GM23338 (cell line): ENCODE measurements at regions not wholly inside any gene's neighbourhood (a gene's known extent, or its start where the extent isn't known, plus 50 kb on each side); places are given as distances from the start of the nearest gene placed in this dataset.
A peak's percentile ranks its signal among the peaks of the same experiment; 100 is the strongest.

Source experiments
- ATAC-seq: fragments of 200-7000 bp; cut with Tn5 transposase; 3 replicates; pipeline ENCODE4 v1.9.1; 2020
- DNase-seq: peaks from one replicate; pipeline ENCODE4 v3.0.0-alpha.2; 2015; ENCODE audit warnings: low spot score
- H2AFZ ChIP-seq: fragments of 200-600 bp; sonication (generic); 2 replicates; pipeline ENCODE4 v1.8.0; 2016; ENCODE audit warnings: antibody characterized with exemption, mild to moderate bottlenecking, moderate library complexity
- H3F3A ChIP-seq: fragments of 200-600 bp; sonication (generic); replicated peaks from 2 replicates; pipeline ENCODE4 v1.8.0; 2017; ENCODE audit warnings: antibody characterized with exemption, mixed run types, low read depth
- H3K27ac ChIP-seq: fragments of 200-600 bp; sonication (generic); 2 replicates; pipeline ENCODE4 v1.6.1; 2016; ENCODE audit warnings: low read depth
- H3K27me3 ChIP-seq: fragments of 200-600 bp; sonication (generic); 2 replicates; pipeline ENCODE4 v1.8.0; 2016; ENCODE audit warnings: mild to moderate bottlenecking, mixed run types, moderate library complexity; ENCODE audit not compliant: insufficient read depth
- H3K36me3 ChIP-seq: fragments of 200-600 bp; sonication (generic); 2 replicates; pipeline ENCODE4 v1.8.0; 2016; ENCODE audit warnings: mild to moderate bottlenecking; ENCODE audit not compliant: insufficient read depth
- H3K4me1 ChIP-seq: fragments of 200-600 bp; sonication (generic); 2 replicates; pipeline ENCODE4 v1.8.0; 2016; ENCODE audit warnings: mild to moderate bottlenecking, moderate library complexity; ENCODE audit not compliant: insufficient read depth
- H3K4me2 ChIP-seq: fragments of 200-600 bp; sonication (generic); 2 replicates; pipeline ENCODE4 v1.7.1; 2017; ENCODE audit warnings: mixed run types
- H3K4me3 ChIP-seq: fragments of 200-600 bp; sonication (generic); 2 replicates; pipeline ENCODE4 v1.6.1; 2016; ENCODE audit warnings: mixed run types
- H3K79me2 ChIP-seq: fragments of 200-600 bp; sonication (generic); replicated peaks from 2 replicates; pipeline ENCODE4 v1.8.0; 2017; ENCODE audit warnings: mild to moderate bottlenecking; ENCODE audit not compliant: insufficient read depth
- H3K9me2 ChIP-seq: fragments of 200-600 bp; sonication (generic); 2 replicates; pipeline ENCODE4 v1.8.0; 2017; ENCODE audit not compliant: insufficient read depth
- H4K20me1 ChIP-seq: fragments of 200-600 bp; sonication (generic); replicated peaks from 2 replicates; pipeline ENCODE4 v1.8.0; 2017; ENCODE audit warnings: mild to moderate bottlenecking; ENCODE audit not compliant: insufficient read depth
- H3K27ac Mint-ChIP-seq: 2 replicates; pipeline ENCODE4 v1.8.0; 2020; ENCODE audit warnings: inconsistent platforms, mild to moderate bottlenecking, moderate library complexity, mixed read lengths
- H3K27me3 Mint-ChIP-seq: 3 replicates; pipeline ENCODE4 v1.8.0; 2022; ENCODE audit warnings: low read depth, mild to moderate bottlenecking, moderate library complexity, mixed read lengths, inconsistent platforms; ENCODE audit not compliant: insufficient read depth, poor library complexity
- H3K36me3 Mint-ChIP-seq: 3 replicates; pipeline ENCODE4 v1.8.0; 2021; ENCODE audit warnings: low read depth, mild to moderate bottlenecking, inconsistent platforms, moderate library complexity, mixed read lengths
- H3K4me1 Mint-ChIP-seq: 3 replicates; pipeline ENCODE4 v1.8.0; 2020; ENCODE audit warnings: mild to moderate bottlenecking, inconsistent platforms, mixed read lengths
- H3K4me3 Mint-ChIP-seq: 3 replicates; pipeline ENCODE4 v1.8.0; 2021; ENCODE audit warnings: moderate library complexity, mild to moderate bottlenecking, inconsistent platforms, mixed read lengths
- H3K9me3 Mint-ChIP-seq: 3 replicates; pipeline ENCODE4 v1.8.0; 2020; ENCODE audit warnings: moderate library complexity, mild to moderate bottlenecking, inconsistent platforms, mixed read lengths
- CREB1 ChIP-seq: fragments of 250-450 bp; sonication (Bioruptor Pico); IDR thresholded peaks from 2 replicates; pipeline ENCODE4 v1.5.0; 2020; ENCODE audit warnings: low read depth, mild to moderate bottlenecking, moderate library complexity
- CTCF ChIP-seq, 2 experiments: fragments of 200-600 bp in 1 of 2; sonication (generic) in 1 of 2; conservative IDR thresholded peaks; 2 replicates each; pipeline versions ENCODE4 v1.5.1 to v1.6.1; 2016 to 2017; ENCODE audit warnings: antibody characterized with exemption in 2 of 2, low read depth in 2 of 2, mild to moderate bottlenecking in 2 of 2, moderate library complexity in 1 of 2
- EZH2 ChIP-seq: fragments of 200-600 bp; sonication (generic); IDR thresholded peaks from one replicate; pipeline ENCODE4 v1.8.0; 2017; ENCODE audit warnings: antibody characterized with exemption, mild to moderate bottlenecking, low read depth; ENCODE audit not compliant: unreplicated experiment
- EZH2phosphoT487 ChIP-seq: fragments of 200-600 bp; sonication (generic); IDR thresholded peaks from one replicate; pipeline ENCODE4 v1.8.1; 2018; ENCODE audit warnings: antibody characterized with exemption; ENCODE audit not compliant: unreplicated experiment
- POLR2AphosphoS5 ChIP-seq: IDR thresholded peaks from 2 replicates; pipeline ENCODE4 v1.6.1; 2016; ENCODE audit warnings: antibody characterized with exemption, low read depth
- STAT1 ChIP-seq: IDR thresholded peaks from one replicate; pipeline ENCODE4 v1.6.1; 2016; ENCODE audit warnings: antibody characterized with exemption; ENCODE audit not compliant: unreplicated experiment
- ZNF114 ChIP-seq: fragments of 250-450 bp; sonication (Bioruptor Pico); IDR thresholded peaks from 2 replicates; pipeline ENCODE4 v1.5.0; 2020; ENCODE audit warnings: mild to moderate bottlenecking, moderate library complexity
- ZNF331 ChIP-seq: fragments of 250-450 bp; sonication (Bioruptor Pico); IDR thresholded peaks from 2 replicates; pipeline ENCODE4 v1.5.0; 2020; ENCODE audit warnings: low read depth, mild to moderate bottlenecking, moderate library complexity

GRCh38 chr1:220982686-220983085 is 103.4 kb downstream of the HLX start (continued):
- TF ChIP-seq CREB1 (CRISPR knock-in tag) = no peak
- no peak for TF ChIP-seq EZH2
- TF ChIP-seq POLR2AphosphoS5 = no peak

GRCh38 chr1:220983877-220984635 is 104.8 kb downstream of the HLX start:
- H3K4me3 ChIP-seq = no peak overlapping the region
- no peaks in the 10 kb centered on the region for H3K9me2 ChIP-seq
- H3K27ac ChIP-seq = no peak overlapping the region
- Mint-ChIP-seq H3K27ac (no peak overlapping the region), H3K4me3 (no peak overlapping the region), H3K27me3 (peaks cover 1% of the 10 kb centered on the region), H3K9me3 (no peaks in the 10 kb centered on the region), H3K4me1 (no peaks in the 10 kb centered on the region), H3K36me3 (no peaks in the 10 kb centered on the region)
- no peaks in the 10 kb centered on the region for H3K27me3 ChIP-seq
- no peaks in the 10 kb centered on the region for H3K36me3 ChIP-seq
- TF ChIP-seq EZH2phosphoT487 = no peak
- TF ChIP-seq CTCF (conservative IDR thresholded peaks at IDR 0.05; ENCODE audit: low read depth in 2 of 2) = peak; percentile 67 to 73
- H3F3A ChIP-seq = no peaks in the 10 kb centered on the region
- ATAC-seq (peak; percentile 98), DNase-seq (peak; percentile 79)
- H3K79me2 ChIP-seq = no peaks in the 10 kb centered on the region
- H2AFZ ChIP-seq = no peak overlapping the region
- no peak overlapping the region for H3K4me2 ChIP-seq
- H4K20me1 ChIP-seq = no peaks in the 10 kb centered on the region
- no peaks in the 10 kb centered on the region for H3K4me1 ChIP-seq

- Histone ChIP-seq H3K4me1 (no peaks in the 10 kb centered on the region), H3K27me3 (no peaks in the 10 kb centered on the region), H3K36me3 (no peaks in the 10 kb centered on the region), H3K4me3 (no peak overlapping the region), H3F3A (no peaks in the 10 kb centered on the region), H3K27ac (no peak overlapping the region), H3K4me2 (no peak overlapping the region), H2AFZ (no peak overlapping the region), H3K79me2 (no peaks in the 10 kb centered on the region), H3K9me2 (no peaks in the 10 kb centered on the region), H4K20me1 (no peaks in the 10 kb centered on the region)
- H3K9me3 Mint-ChIP-seq = peaks cover 2% of the 10 kb centered on the region; the same call in 1 of the 3 replicates
- H3K27ac Mint-ChIP-seq = no peak overlapping the region
- no peak overlapping the region for H3K4me3 Mint-ChIP-seq
- H3K27me3 Mint-ChIP-seq = no peaks in the 10 kb centered on the region
- no peak for DNase-seq
- no peaks in the 10 kb centered on the region for H3K36me3 Mint-ChIP-seq
- no peaks in the 10 kb centered on the region; the same call in 2 of the 3 replicates for H3K4me1 Mint-ChIP-seq
- ATAC-seq = no peak
- TF ChIP-seq STAT1 = no peak
- no peak for TF ChIP-seq ZNF114 (CRISPR knock-in tag)
- no peak for TF ChIP-seq EZH2
- TF ChIP-seq CREB1 (CRISPR knock-in tag) = no peak
- no peak for TF ChIP-seq CTCF (conservative IDR thresholded peaks at IDR 0.05; ENCODE audit: low read depth in 2 of 2)
- no peak for TF ChIP-seq EZH2phosphoT487
- no peak for TF ChIP-seq POLR2AphosphoS5
- TF ChIP-seq ZNF331 (CRISPR knock-in tag) = no peak
Measured at GRCh38 chr1:220990427-220991339, 111.4 kb downstream of the HLX start.
